Caki2 (cell line): ENCODE measurements at regions not wholly inside any gene's neighbourhood (a gene's known extent, or its start where the extent isn't known, plus 50 kb on each side); places are given as distances from the start of the nearest gene placed in this dataset.
"Not testable (repeated sequence)": the region's sequence is repeated elsewhere in the genome, so short reads cannot be mapped to it uniquely, and the experiment has no call there.

Source experiments
- DNase-seq: peaks from one replicate; pipeline ENCODE4 v3.0.0-alpha.2; 2015; ENCODE audit warnings: low read depth
- in situ Hi-C: cut with HindIII; loops from 2 replicates; pipeline ENCODE4 v1.10.0; 2016; ENCODE audit warnings: low sequenced_read_pairs, low pct_unique_long_range_greater_than_20kb, mixed read lengths

- no peak for DNase-seq
Measured at GRCh38 chr3:187878772-187879518, 133.7 kb upstream of the BCL6 start.

GRCh38 chr3:187880441-187880840, 135.2 kb upstream of the BCL6 start:
- DNase-seq: no peak
- in situ Hi-C loops: no loop called here

More at GRCh38 chr3:187878772-187879518, 133.7 kb upstream of the BCL6 start:
- in situ Hi-C loops: no loop called here

GRCh38 chr3:187880851-187881250, 135.6 kb upstream of the BCL6 start:
- no peak for DNase-seq
- in situ Hi-C loops: no loop called here

- DNase-seq: no peak
- in situ Hi-C loops: no loop called here
Measured at GRCh38 chr3:187888701-187889100, 143.4 kb upstream of the BCL6 start.

- no peak for DNase-seq
- in situ Hi-C loops: no loop called here
Measured at GRCh38 chr3:187889106-187889505, 143.8 kb upstream of the BCL6 start.

- DNase-seq: no peak
- in situ Hi-C loops: no loop called here
Measured at GRCh38 chr3:187889601-187890404, 144.5 kb upstream of the BCL6 start.

- DNase-seq, in situ Hi-C loops: not testable (repeated sequence)
Measured at GRCh38 chr3:187890405-187890752, 145.1 kb upstream of the BCL6 start.

- in situ Hi-C loops: no loop called here
- no peak for DNase-seq
Measured at GRCh38 chr3:187896646-187897045, 151.4 kb upstream of the BCL6 start.

GRCh38 chr3:187899246-187899645, 154.0 kb upstream of the BCL6 start:
- DNase-seq: no peak
- in situ Hi-C loops: no loop called here

GRCh38 chr3:187900993-187901755, 155.9 kb upstream of the BCL6 start:
- in situ Hi-C loops: loop anchor here (25.0 kb wide), 1 partner anchor 89 kb away; no protein-coding TSS in a partner anchor
- DNase-seq: no peak

- DNase-seq: no peak
- in situ Hi-C loops: loop anchor here (25.0 kb wide), 1 partner anchor 90 kb away; no protein-coding TSS in a partner anchor
Measured at GRCh38 chr3:187902041-187902471, 156.8 kb upstream of the BCL6 start.

GRCh38 chr3:187902936-187903335, 157.7 kb upstream of the BCL6 start:
- in situ Hi-C loops: loop anchor here (25.0 kb wide), 1 partner anchor 91 kb away; no protein-coding TSS in a partner anchor
- no peak for DNase-seq

GRCh38 chr3:187903697-187904096, 158.4 kb upstream of the BCL6 start:
- no peak for DNase-seq
- in situ Hi-C loops: loop anchor here (25.0 kb wide), 1 partner anchor 91 kb away; no protein-coding TSS in a partner anchor

GRCh38 chr3:187906416-187906815, 161.1 kb upstream of the BCL6 start:
- in situ Hi-C loops: loop anchor here (25.0 kb wide), 1 partner anchor 94 kb away; no protein-coding TSS in a partner anchor
- no peak for DNase-seq

- in situ Hi-C loops: loop anchor here (25.0 kb wide), 1 partner anchor 95 kb away; no protein-coding TSS in a partner anchor
- DNase-seq: no peak
Measured at GRCh38 chr3:187906920-187907319, 161.7 kb upstream of the BCL6 start.

GRCh38 chr3:187909866-187910265, 164.6 kb upstream of the BCL6 start:
- in situ Hi-C loops: loop anchor here (25.0 kb wide), 1 partner anchor 98 kb away; no protein-coding TSS in a partner anchor
- peak; percentile 19 for DNase-seq

GRCh38 chr3:187912007-187912406, 166.7 kb upstream of the BCL6 start:
- in situ Hi-C loops: loop anchor here (25.0 kb wide), 1 partner anchor 100 kb away; no protein-coding TSS in a partner anchor
- DNase-seq: no peak

- DNase-seq: peak; percentile 63
- in situ Hi-C loops: loop anchor here (25.0 kb wide), 1 partner anchor 101 kb away; no protein-coding TSS in a partner anchor
Measured at GRCh38 chr3:187913617-187914033, 168.4 kb upstream of the BCL6 start.
